HepG2 (cell line): ENCODE measurements at regions not wholly inside any gene's neighbourhood (a gene's known extent, or its start where the extent isn't known, plus 50 kb on each side); places are given as distances from the start of the nearest gene placed in this dataset.

Experiments
- ATAC-seq: fragments of 200-7000 bp; cut with Tn5 transposase; 3 replicates; pipeline ENCODE4 v1.9.1; 2020; ENCODE audit warnings: mild to moderate bottlenecking, moderate library complexity
- BruUV-seq: library from RNA; stranded (reverse); fragments of 400-500 nt; replicated peaks from 2 replicates; lab custom pipeline; 2021; lab: Mats Ljungman, UMichigan
- CTCF ChIA-PET: fragments of 300-600 bp; formaldehyde crosslinking; extraction: SDS; loops from one replicate; lab custom pipeline; 2021; ENCODE audit warnings: low total read pairs, inconsistent platforms, low intra/inter-chr PET ratio; lab: Yijun Ruan, JAX
- POLR2A ChIA-PET: fragments of 350-600 bp; sonication (Branson Sonifier 250); formaldehyde crosslinking; loops from one replicate; lab custom pipeline; 2020; ENCODE audit warnings: antibody characterized with exemption, inconsistent platforms; lab: Yijun Ruan, JAX
- DNase-seq: peaks from one replicate; pipeline ENCODE4 v3.0.0-alpha.2; 2015; ENCODE audit warnings: low spot score
- FAIRE-seq: peaks from 3 replicates; lab custom pipeline; 2011; peaks lifted over from hg19 to GRCh38; lab: Jason Lieb, UNC
- H2AFZ ChIP-seq: one replicate; pipeline ENCODE4 v1.6.1; 2011; ENCODE audit warnings: low read length, inconsistent platforms
- H3K27ac ChIP-seq: fragments of 300-600 bp; 3 replicates; pipeline ENCODE4 v1.8.0; 2011; ENCODE audit warnings: mixed run types, mild to moderate bottlenecking, mixed read lengths, low read length, inconsistent platforms; ENCODE audit not compliant: insufficient read depth; ENCODE audit errors: extremely low read length
- H3K27me3 ChIP-seq, 2 experiments: fragments of 200-600 bp in 1 of 2; 2 replicates in 1 of 2; 3 replicates in 1 of 2; pipeline versions ENCODE4 v1.6.0 to v1.8.0; 2011; ENCODE audit warnings: low read length in 2 of 2, mild to moderate bottlenecking in 2 of 2, moderate library complexity in 2 of 2, inconsistent platforms in 1 of 2; ENCODE audit not compliant: insufficient read depth in 2 of 2, control insufficient read depth in 1 of 2
- H3K36me3 ChIP-seq, 2 experiments: fragments of 200-600 bp in 1 of 2; replicated peaks in 1 of 2; 2 replicates in 1 of 2; 3 replicates in 1 of 2; pipeline versions ENCODE4 v1.5.1 to v1.8.0; 2011; ENCODE audit warnings: low read length in 2 of 2, inconsistent platforms in 1 of 2; ENCODE audit not compliant: insufficient read depth in 2 of 2, control insufficient read depth in 1 of 2
- H3K4me1 ChIP-seq: 2 replicates; pipeline ENCODE4 v1.5.1; 2012; ENCODE audit warnings: low read length, inconsistent platforms; ENCODE audit not compliant: insufficient read depth
- H3K4me2 ChIP-seq: 2 replicates; pipeline ENCODE4 v1.6.0; 2011; ENCODE audit warnings: low read depth, low read length, inconsistent platforms
- H3K4me3 ChIP-seq, 3 experiments: fragments of 200-600 bp in 1 of 3; sonication (generic), shearing (Covaris generic) in 1 of 3; replicated peaks in 1 of 3; 2 replicates each; pipeline ENCODE4 v1.5.1; 2011 to 2016; ENCODE audit warnings: low read length in 3 of 3, inconsistent platforms in 2 of 3, low read depth in 2 of 3, mild to moderate bottlenecking in 2 of 3, control low read depth in 1 of 3, mixed read lengths in 1 of 3; ENCODE audit not compliant: insufficient read depth in 1 of 3
- H3K79me2 ChIP-seq: one replicate; pipeline ENCODE4 v1.6.1; 2011; ENCODE audit warnings: low read length, inconsistent platforms; ENCODE audit not compliant: insufficient read depth
- H3K9ac ChIP-seq: 2 replicates; pipeline ENCODE4 v1.6.0; 2011; ENCODE audit warnings: mild to moderate bottlenecking, low read depth, low read length, inconsistent platforms; ENCODE audit not compliant: insufficient read depth
- H3K9me3 ChIP-seq: 2 replicates; pipeline ENCODE4 v1.5.1; 2012; ENCODE audit warnings: mild to moderate bottlenecking, low read length
- H4K20me1 ChIP-seq: 2 replicates; pipeline ENCODE4 v1.6.0; 2011; ENCODE audit warnings: inconsistent platforms, mild to moderate bottlenecking, low read length, moderate library complexity; ENCODE audit not compliant: insufficient read depth
- ATAD3A ChIP-seq: sonication (generic); formaldehyde crosslinking; IDR thresholded peaks from 2 replicates; pipeline ENCODE4 v1.4.0; 2020; ENCODE audit warnings: missing genetic modification reagents
- CENPBD1 ChIP-seq: sonication (generic); formaldehyde crosslinking; IDR thresholded peaks from 2 replicates; pipeline ENCODE4 v1.8.0; 2022; ENCODE audit warnings: missing genetic modification reagents, low read depth, mild to moderate bottlenecking, borderline replicate concordance
- DPF2 ChIP-seq: sonication (generic); formaldehyde crosslinking; IDR thresholded peaks from 2 replicates; pipeline ENCODE4 v1.4.0; 2020; ENCODE audit warnings: mild to moderate bottlenecking, low read depth, missing genetic modification reagents, borderline replicate concordance
- MLXIP ChIP-seq: sonication (generic); formaldehyde crosslinking; IDR thresholded peaks from 2 replicates; pipeline ENCODE4 v1.9.0; 2021; ENCODE audit warnings: missing genetic modification reagents, borderline replicate concordance
- SALL2 ChIP-seq: sonication (generic); formaldehyde crosslinking; IDR thresholded peaks from 2 replicates; pipeline ENCODE4 v1.8.1; 2023; ENCODE audit warnings: mild to moderate bottlenecking, missing genetic modification reagents, inconsistent platforms
- SNAPC4 ChIP-seq: sonication (generic); formaldehyde crosslinking; IDR thresholded peaks from 2 replicates; pipeline ENCODE4 v1.4.0; 2020; ENCODE audit warnings: mild to moderate bottlenecking, missing genetic modification reagents
- TCF7 ChIP-seq: sonication (generic); IDR thresholded peaks from 2 replicates; pipeline ENCODE4 v1.6.1; 2016; ENCODE audit warnings: antibody characterized with exemption, low read depth
- ZBTB44 ChIP-seq: sonication (generic); formaldehyde crosslinking; IDR thresholded peaks from 2 replicates; pipeline ENCODE4 v1.4.0; 2020; ENCODE audit warnings: missing genetic modification reagents
- ZFP36L1 ChIP-seq: sonication (generic); formaldehyde crosslinking; IDR thresholded peaks from 2 replicates; pipeline ENCODE4 v1.8.0; 2022; ENCODE audit warnings: mild to moderate bottlenecking, missing genetic modification reagents, moderate library complexity
- ZNF160 ChIP-seq: sonication (generic); formaldehyde crosslinking; IDR thresholded peaks from 2 replicates; pipeline ENCODE4 v1.8.0; 2022; ENCODE audit warnings: mild to moderate bottlenecking, inconsistent platforms, missing genetic modification reagents
- ZNF331 ChIP-seq: sonication (generic); formaldehyde crosslinking; IDR thresholded peaks from 2 replicates; pipeline ENCODE4 v1.4.0; 2020; ENCODE audit warnings: missing genetic modification reagents
- ZNF556 ChIP-seq: sonication (generic); formaldehyde crosslinking; IDR thresholded peaks from 2 replicates; pipeline ENCODE4 v1.4.0; 2020; ENCODE audit warnings: mild to moderate bottlenecking, missing genetic modification reagents, borderline replicate concordance
- ZSCAN22 ChIP-seq: sonication (generic); formaldehyde crosslinking; IDR thresholded peaks from 2 replicates; pipeline ENCODE4 v1.4.0; 2020; ENCODE audit warnings: mild to moderate bottlenecking, missing genetic modification reagents
- WGBS: methylation state at CpG from one replicate; pipeline ENCODE4 v1.1.6; 2017; ENCODE audit warnings: low lambda C conversion rate; 5-methylcytosine and 5-hydroxymethylcytosine counted together
- in situ Hi-C: cut with HindIII; loops from 2 replicates; pipeline ENCODE4 v1.10.0; 2017; ENCODE audit warnings: low pct_unique_long_range_greater_than_20kb; ENCODE audit not compliant: extremely low pct_ligation_motif_present
- intact Hi-C: fragments of 100-400 bp; cut with micrococcal nuclease; formaldehyde crosslinking; loops from one replicate; pipeline ENCODE4 v1.10.0; 2022; ENCODE audit not compliant: unreplicated experiment

GRCh38 chrY:7542256-7542858 is 630.8 kb upstream of the AMELY start:
- POLR2A ChIA-PET = no interaction called here
- intact Hi-C loops = no loop called here
- Histone ChIP-seq H3K4me1 (no peaks in the 10 kb centered on the region), H2AFZ (no peak overlapping the region), H3K9me3 (no peaks in the 10 kb centered on the region), H3K79me2 (no peaks in the 10 kb centered on the region), H3K4me3 (no peak overlapping the region), H3K27me3 (no peaks in the 10 kb centered on the region), H3K36me3 (no peaks in the 10 kb centered on the region)
- DNase-seq (no peak), ATAC-seq (no peak)
- CTCF ChIA-PET = no interaction called here
- BruUV-seq = no TSS peak
- in situ Hi-C loops = no loop called here
- TF ChIP-seq ZFP36L1 (CRISPR knock-in tag) = no peak
- no peak for TF ChIP-seq ZNF556 (CRISPR knock-in tag)
- TF ChIP-seq SALL2 (CRISPR knock-in tag) = no peak
- TF ChIP-seq SNAPC4 (CRISPR knock-in tag) = no peak
- TF ChIP-seq ZNF160 (CRISPR knock-in tag) = no peak
- TF ChIP-seq ZBTB44 (CRISPR knock-in tag) = no peak
- TF ChIP-seq DPF2 (CRISPR knock-in tag) = no peak
- no peak for TF ChIP-seq ZSCAN22
- TF ChIP-seq CENPBD1 = no peak
- no peak for TF ChIP-seq MLXIP (CRISPR knock-in tag)
- TF ChIP-seq TCF7 = no peak
- TF ChIP-seq ZNF331 (CRISPR knock-in tag) = no peak
- no peak for TF ChIP-seq ATAD3A (CRISPR knock-in tag)
- TF ChIP-seq, all 625 proteins: peak for 0
- Histone ChIP-seq H3K27ac (no peak overlapping the region), H4K20me1 (no peaks in the 10 kb centered on the region), H3K4me2 (no peak overlapping the region), H3K9ac (no peak overlapping the region)
- 3% methylated on average over 2 of the region's 2 CpGs for WGBS
- FAIRE-seq = no peak
